ENCODE measurements at regions not wholly inside any gene's neighbourhood (a gene's known extent, or its start where the extent isn't known, plus 50 kb on each side); places are given as distances from the start of the nearest gene placed in this dataset.

GRCh38 chr1:174072581-174072980, 50.4 kb upstream of the RC3H1 start:
- no peak overlapping the region for H3K27ac ChIP-seq (ENCODE audit: low read depth in 1 of 2, low read length in 1 of 2)
- H3K27me3 ChIP-seq (ENCODE audit: control insufficient read depth in 3 of 3, insufficient read depth in 3 of 3, low read length in 2 of 3) = no peaks in the 10 kb centered on the region
- DNase-seq (peak in 2 of 3 donors; percentile 57 to 64), ATAC-seq (ENCODE audit: insufficient read depth, low FRiP score) (no peak)
- no peaks in the 10 kb centered on the region for H3K4me1 ChIP-seq (ENCODE audit: control insufficient read depth in 5 of 5, insufficient read depth in 5 of 5, low read length in 5 of 5)
- TF ChIP-seq CTCF (IDR thresholded peaks at IDR 0.05; ENCODE audit: control extremely low read depth, extremely low read depth) = no peak
- H3K4me3 ChIP-seq = no peak overlapping the region
- H3K36me3 ChIP-seq (ENCODE audit: control insufficient read depth in 4 of 4, insufficient read depth in 4 of 4, low read length in 4 of 4) = no peaks in the 10 kb centered on the region
- no peaks in the 10 kb centered on the region for H3K9me3 ChIP-seq (ENCODE audit: control insufficient read depth in 4 of 4, insufficient read depth in 3 of 4, low read length in 3 of 4)
- 78 to 82% methylated on average over 3 of the region's 3 CpGs for WGBS, 2 donors
- H3K9ac ChIP-seq (ENCODE audit: insufficient read depth in 1 of 2, low read length in 2 of 2) = no peak overlapping the region

Measured in lung (tissue), 11 donors.